GM12878 (cell line): ENCODE measurements at regions not wholly inside any gene's neighbourhood (a gene's known extent, or its start where the extent isn't known, plus 50 kb on each side); places are given as distances from the start of the nearest gene placed in this dataset.

Experiments used
- ATAC-seq: fragments of 200-7000 bp; cut with Tn5 transposase; 3 replicates; pipeline ENCODE4 v1.9.1; 2020; ENCODE audit warnings: mild to moderate bottlenecking, moderate library complexity
- BruUV-seq: library from RNA; stranded (reverse); fragments of 400-500 nt; replicated peaks from 2 replicates; lab custom pipeline; 2021; lab: Mats Ljungman, UMichigan
- CTCF ChIA-PET: fragments of 300-600 bp; sonication (Branson Sonifier 250); formaldehyde crosslinking; extraction: SDS; loops from one replicate; lab custom pipeline; 2021; ENCODE audit warnings: inconsistent platforms; lab: Yijun Ruan, JAX
- POLR2A ChIA-PET: fragments of 350-600 bp; formaldehyde crosslinking; extraction: SDS; loops from one replicate; lab custom pipeline; 2021; ENCODE audit warnings: inconsistent platforms; lab: Charles Lee
- RAD21 ChIA-PET: fragments of 300-600 bp; sonication (Branson Sonifier 250); formaldehyde crosslinking; loops from one replicate; lab custom pipeline; 2023; ENCODE audit warnings: antibody characterized with exemption; ENCODE audit not compliant: unreplicated experiment; lab: Charles Lee
- SMC1A ChIA-PET: fragments of 300-600 bp; sonication (Branson Sonifier 250); formaldehyde crosslinking; loops from one replicate; lab custom pipeline; 2023; ENCODE audit not compliant: unreplicated experiment, uncharacterized antibody; lab: Charles Lee
- DNase-seq: peaks from one replicate; pipeline ENCODE4 v3.0.0-alpha.2; 2011; ENCODE audit warnings: low read depth, low spot score
- FAIRE-seq: peaks from 3 replicates; lab custom pipeline; 2011; peaks lifted over from hg19 to GRCh38; lab: Jason Lieb, UNC
- H2AFZ ChIP-seq: 2 replicates; pipeline ENCODE4 v1.6.0; 2011; ENCODE audit warnings: low read depth, low read length, control low read depth; ENCODE audit not compliant: control insufficient read depth
- H3K27ac ChIP-seq: 2 replicates; pipeline ENCODE4 v1.5.1; 2011; ENCODE audit warnings: control low read depth; ENCODE audit not compliant: control insufficient read depth, insufficient read depth
- H3K27me3 ChIP-seq, 2 experiments: replicated peaks in 1 of 2; 2 replicates each; pipeline versions ENCODE4 v1.6.0 to v1.6.1; 2011; ENCODE audit warnings: low read length in 1 of 2; ENCODE audit not compliant: control insufficient read depth in 2 of 2, insufficient read depth in 2 of 2
- H3K36me3 ChIP-seq, 2 experiments: 2 replicates each; pipeline ENCODE4 v1.5.1; 2011; ENCODE audit warnings: low read length in 1 of 2; ENCODE audit not compliant: control insufficient read depth in 2 of 2, insufficient read depth in 2 of 2
- H3K4me1 ChIP-seq: 2 replicates; pipeline ENCODE4 v1.6.1; 2011; ENCODE audit warnings: mild to moderate bottlenecking, low read length, moderate library complexity, mixed read lengths; ENCODE audit not compliant: control insufficient read depth, insufficient read depth
- H3K4me2 ChIP-seq: 2 replicates; pipeline ENCODE4 v1.6.0; 2011; ENCODE audit warnings: control low read depth; ENCODE audit not compliant: control insufficient read depth, insufficient read depth
- H3K4me3 ChIP-seq: fragments of 200-600 bp; sonication (generic); 2 replicates; pipeline ENCODE4 v1.5.1; 2016
- H3K79me2 ChIP-seq: 2 replicates; pipeline ENCODE4 v1.6.0; 2011; ENCODE audit warnings: low read length; ENCODE audit not compliant: control insufficient read depth, insufficient read depth
- H3K9ac ChIP-seq: 2 replicates; pipeline ENCODE4 v1.8.0; 2011; ENCODE audit warnings: low read length, control low read depth, mixed read lengths; ENCODE audit not compliant: control insufficient read depth, insufficient read depth
- H3K9me3 ChIP-seq: replicated peaks from 3 replicates; pipeline ENCODE4 v1.5.1; 2011; ENCODE audit warnings: mild to moderate bottlenecking, low read length; ENCODE audit not compliant: control insufficient read depth, insufficient read depth
- H4K20me1 ChIP-seq: 2 replicates; pipeline ENCODE4 v1.6.0; 2011; ENCODE audit not compliant: control insufficient read depth, insufficient read depth
- ATF3 ChIP-seq: IDR thresholded peaks from 2 replicates; pipeline ENCODE4 v1.6.1; 2011; ENCODE audit warnings: low read depth, mild to moderate bottlenecking, low read length, moderate library complexity, borderline replicate concordance; ENCODE audit errors: extremely low read depth
- ATF7 ChIP-seq: fragments of 450-650 bp; IDR thresholded peaks from 2 replicates; pipeline ENCODE4 v1.6.1; 2016; ENCODE audit warnings: low read depth, mild to moderate bottlenecking
- BCL3 ChIP-seq: IDR thresholded peaks from 2 replicates; pipeline ENCODE4 v1.6.1; 2011; ENCODE audit warnings: borderline replicate concordance, low read depth, mild to moderate bottlenecking, moderate library complexity, low read length; ENCODE audit not compliant: insufficient read depth, poor library complexity, severe bottlenecking
- BRCA1 ChIP-seq: IDR thresholded peaks from 2 replicates; pipeline ENCODE4 v1.6.1; 2011; ENCODE audit warnings: low read depth, low read length, improper control_type of control experiment
- CBX5 ChIP-seq: sonication (generic); IDR thresholded peaks from 2 replicates; pipeline ENCODE4 v1.6.1; 2016; ENCODE audit warnings: low read depth, moderate library complexity, mild to moderate bottlenecking, inconsistent platforms
- CHD4 ChIP-seq: fragments of 200-600 bp; sonication (generic); IDR thresholded peaks from 2 replicates; pipeline ENCODE4 v1.6.1; 2016; ENCODE audit warnings: mild to moderate bottlenecking
- EZH2 ChIP-seq: IDR thresholded peaks from 2 replicates; pipeline ENCODE4 v1.6.1; 2012; ENCODE audit warnings: low read depth, mild to moderate bottlenecking, control low read depth, inconsistent platforms, low read length, borderline replicate concordance; ENCODE audit not compliant: control insufficient read depth
- HDAC6 ChIP-seq: fragments of 200-600 bp; sonication (generic); IDR thresholded peaks from one replicate; pipeline ENCODE4 v1.8.0; 2017; ENCODE audit warnings: antibody characterized with exemption; ENCODE audit not compliant: unreplicated experiment
- IRF5 ChIP-seq: fragments of 450-650 bp; IDR thresholded peaks from 2 replicates; pipeline ENCODE4 v1.6.1; 2017; ENCODE audit warnings: borderline replicate concordance
- MEF2B ChIP-seq: fragments of 450-650 bp; IDR thresholded peaks from 2 replicates; pipeline ENCODE4 v1.6.1; 2018; ENCODE audit warnings: mild to moderate bottlenecking, moderate library complexity; ENCODE audit not compliant: partially characterized antibody, poor library complexity, severe bottlenecking
- NFYB ChIP-seq: IDR thresholded peaks from 2 replicates; pipeline ENCODE4 v1.6.1; 2011; ENCODE audit warnings: low read depth, mild to moderate bottlenecking, low read length, improper control_type of control experiment, moderate library complexity; ENCODE audit not compliant: insufficient read depth
- RAD51 ChIP-seq: fragments of 450-650 bp; IDR thresholded peaks from 2 replicates; pipeline ENCODE4 v1.6.1; 2016; ENCODE audit warnings: moderate library complexity, mild to moderate bottlenecking, inconsistent platforms
- RCOR1 ChIP-seq: conservative IDR thresholded peaks from 2 replicates; pipeline ENCODE4 v1.6.1; 2012; ENCODE audit warnings: low read depth, low read length, improper control_type of control experiment
- SMAD1 ChIP-seq: fragments of 450-650 bp; IDR thresholded peaks from 2 replicates; pipeline ENCODE4 v1.6.1; 2018; ENCODE audit warnings: mild to moderate bottlenecking, low read depth; ENCODE audit not compliant: partially characterized antibody
- SMC3 ChIP-seq: IDR thresholded peaks from 2 replicates; pipeline ENCODE4 v1.6.1; 2011; ENCODE audit warnings: low read length, improper control_type of control experiment, borderline replicate concordance
- SREBF1 ChIP-seq: IDR thresholded peaks from 2 replicates; pipeline ENCODE4 v1.6.1; 2012; ENCODE audit warnings: mild to moderate bottlenecking, low read length
- TBL1XR1 ChIP-seq: IDR thresholded peaks from 2 replicates; pipeline ENCODE4 v1.6.1; 2012; ENCODE audit warnings: low read depth, low read length, improper control_type of control experiment
- ZBED1 ChIP-seq: IDR thresholded peaks from 2 replicates; pipeline ENCODE4 v1.6.1; 2016; ENCODE audit warnings: borderline replicate concordance
- WGBS: methylation state at CpG from one replicate; pipeline ENCODE4 v1.1.6; 2016; ENCODE audit warnings: low lambda C conversion rate; ENCODE audit not compliant: insufficient replicate concordance, insufficient coverage; ENCODE audit errors: missing lambda C conversion rate; 5-methylcytosine and 5-hydroxymethylcytosine counted together
- in situ Hi-C: fragments of 300-500 bp; cut with MboI; formaldehyde crosslinking; loops from 9 replicates; pipeline ENCODE4 v1.14.3; 2018; ENCODE audit warnings: mixed read lengths
- intact Hi-C: fragments of 100-400 bp; cut with micrococcal nuclease; formaldehyde crosslinking; loops from one replicate; pipeline ENCODE4 v1.14.2; 2022; ENCODE audit not compliant: unreplicated experiment

- Histone ChIP-seq H3K4me2 (no peak overlapping the region), H3K9ac (no peak overlapping the region), H3K79me2 (no peaks in the 10 kb centered on the region), H3K27me3 (no peaks in the 10 kb centered on the region), H3K4me1 (no peaks in the 10 kb centered on the region), H2AFZ (no peak overlapping the region), H3K9me3 (no peaks in the 10 kb centered on the region), H3K27ac (no peak overlapping the region), H3K36me3 (no peaks in the 10 kb centered on the region), H4K20me1 (no peaks in the 10 kb centered on the region), H3K4me3 (no peak overlapping the region)
- no TSS peak for BruUV-seq
- CTCF ChIA-PET, result no interaction called here
- SMC1A ChIA-PET, result no interaction called here
- DNase-seq (no peak), FAIRE-seq (no peak), ATAC-seq (no peak)
- intact Hi-C loops, result no loop called here
- 39% methylated on average over 5 of the region's 5 CpGs for WGBS
- POLR2A ChIA-PET, result no interaction called here
- TF ChIP-seq ZBED1 (no peak), ATF3 (no peak), SMAD1 (no peak), MEF2B (no peak), RCOR1 (no peak), SMC3 (no peak), BCL3 (no peak), SREBF1 (no peak), HDAC6 (no peak), BRCA1 (no peak), RAD51 (no peak), EZH2 (no peak), NFYB (no peak), ATF7 (no peak), IRF5 (no peak), CHD4 (no peak), CBX5 (no peak), TBL1XR1 (no peak)
- in situ Hi-C loops, result no loop called here
- RAD21 ChIA-PET, result no interaction called here
These were observed 284.6 kb upstream of the UBE2E3 start for GRCh38 chr2:180695586-180696401.
